Activated T-cell treated with anti-CD3 and anti-CD28 coated beads, Interleukin-2, amount 50 U/mL, for 72 hours (primary cell): ENCODE measurements at regions not wholly inside any gene's neighbourhood (a gene's known extent, or its start where the extent isn't known, plus 50 kb on each side); places are given as distances from the start of the nearest gene placed in this dataset.
"Not testable (repeated sequence)": the region's sequence is repeated elsewhere in the genome, so short reads cannot be mapped to it uniquely, and the experiment has no call there.

ENCODE experiments used
- ATAC-seq, 2 donors: fragments of 150-1000 bp; cut with Tn5 transposase; replicated peaks in 1 of 2; 2 replicates each; pipeline ENCODE4 v1.10.0; 2021; ENCODE audit warnings: moderate library complexity in 2 of 2, mild to moderate bottlenecking in 1 of 2
- DNase-seq, 2 donors: peaks; one replicate each; pipeline ENCODE4 v3.0.0; 2021 to 2022; ENCODE audit warnings: mixed read lengths in 1 of 2
- H3K27ac Mint-ChIP-seq: one replicate; pipeline ENCODE4 v1.8.0; 2022; ENCODE audit warnings: mild to moderate bottlenecking, moderate library complexity, mixed read lengths
- H3K27me3 Mint-ChIP-seq: one replicate; pipeline ENCODE4 v1.8.0; 2022; ENCODE audit warnings: low read depth, mixed read lengths
- H3K36me3 Mint-ChIP-seq, 2 donors: one replicate each; pipeline ENCODE4 v1.8.0; 2022; ENCODE audit warnings: mixed read lengths in 2 of 2, mild to moderate bottlenecking in 1 of 2; ENCODE audit not compliant: insufficient read depth in 2 of 2
- H3K4me1 Mint-ChIP-seq: one replicate; pipeline ENCODE4 v1.8.0; 2022; ENCODE audit warnings: low read depth, mixed read lengths
- H3K4me3 Mint-ChIP-seq, 2 donors: one replicate each; pipeline ENCODE4 v1.8.0; 2022; ENCODE audit warnings: mild to moderate bottlenecking in 2 of 2, mixed read lengths in 2 of 2, moderate library complexity in 2 of 2
- H3K9me3 Mint-ChIP-seq, 2 donors: one replicate each; pipeline ENCODE4 v1.8.0; 2022; ENCODE audit warnings: mixed read lengths in 2 of 2

- Mint-ChIP-seq H3K4me3 (no peak overlapping the region), H3K27me3 (peaks cover 6% of the 10 kb centered on the region), H3K9me3 (no peaks in the 10 kb centered on the region), H3K36me3 (no peaks in the 10 kb centered on the region), H3K4me1 (no peaks in the 10 kb centered on the region), H3K27ac (no peak overlapping the region)
- ATAC-seq (no peak), DNase-seq (no peak)
Measured at GRCh38 chr10:130933008-130933390, 378.5 kb downstream of the TCERG1L start.

DNA sequence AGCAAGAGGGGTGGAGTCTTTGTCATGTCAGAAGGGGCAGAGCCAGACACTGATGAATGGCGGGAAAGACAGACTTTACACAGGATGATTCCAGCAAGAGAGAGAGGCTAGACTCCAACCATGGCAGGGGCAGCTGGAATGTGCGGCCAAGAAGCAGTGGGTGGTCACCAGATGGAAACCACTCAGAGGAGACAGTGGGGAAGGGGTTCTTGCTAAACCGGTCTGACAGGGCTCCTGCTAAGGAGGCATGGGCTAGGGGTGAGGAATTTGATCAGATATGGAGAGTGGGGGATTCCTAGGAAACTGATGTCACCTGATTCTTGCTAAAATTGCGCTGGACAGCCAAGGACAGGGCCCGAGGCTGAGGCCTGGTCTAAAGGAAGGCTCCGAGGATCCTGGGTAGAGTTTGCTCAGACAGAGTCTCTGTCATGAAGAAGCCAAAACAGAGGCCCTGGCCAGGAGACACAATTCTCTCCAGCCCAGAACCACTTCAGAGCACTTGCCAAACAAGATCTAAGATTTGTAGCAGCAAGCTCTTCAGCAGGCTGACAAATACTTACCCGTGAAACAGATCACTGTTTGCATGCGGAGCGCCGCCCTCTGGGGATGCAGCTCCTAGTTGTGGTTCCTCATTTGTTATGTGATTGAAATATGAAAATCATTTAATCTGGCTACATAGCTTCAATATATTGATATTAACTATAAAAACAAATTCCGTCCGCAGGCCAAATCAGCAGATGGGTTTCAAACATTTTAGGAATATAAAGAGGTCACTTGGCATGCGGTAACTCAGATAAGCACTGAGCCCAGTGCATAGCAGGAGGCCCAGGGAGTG, 377.0 kb downstream of the TCERG1L start:
- no peak for DNase-seq
- Mint-ChIP-seq H3K36me3 (no peaks in the 10 kb centered on the region), H3K27ac (no peak overlapping the region), H3K4me1 (no peaks in the 10 kb centered on the region), H3K9me3 (no peaks in the 10 kb centered on the region), H3K27me3 (peaks cover 8% of the 10 kb centered on the region), H3K4me3 (no peak overlapping the region)
- ATAC-seq: no peak

- no peak for ATAC-seq
- H3K9me3 Mint-ChIP-seq: no peaks in the 10 kb centered on the region
- H3K36me3 Mint-ChIP-seq: no peaks in the 10 kb centered on the region
- no peak overlapping the region for H3K4me3 Mint-ChIP-seq
- peaks cover 8% of the 10 kb centered on the region for H3K27me3 Mint-ChIP-seq
- DNase-seq: no peak
- no peak overlapping the region for H3K27ac Mint-ChIP-seq
- no peaks in the 10 kb centered on the region for H3K4me1 Mint-ChIP-seq
Measured at GRCh38 chr10:130935128-130935439, 376.4 kb downstream of the TCERG1L start.

GRCh38 chr10:130935897-130936550, 375.5 kb downstream of the TCERG1L start:
- DNase-seq (no peak), ATAC-seq (no peak)
- Mint-ChIP-seq H3K36me3 (no peaks in the 10 kb centered on the region), H3K4me3 (no peak overlapping the region), H3K27ac (no peak overlapping the region), H3K4me1 (no peaks in the 10 kb centered on the region), H3K9me3 (no peaks in the 10 kb centered on the region), H3K27me3 (peaks cover 8% of the 10 kb centered on the region)

GRCh38 chr10:130936851-130937250, 374.7 kb downstream of the TCERG1L start:
- ATAC-seq (no peak), DNase-seq (no peak)
- H3K9me3 Mint-ChIP-seq: no peaks in the 10 kb centered on the region
- no peak overlapping the region for H3K4me3 Mint-ChIP-seq
- no peaks in the 10 kb centered on the region for H3K4me1 Mint-ChIP-seq
- H3K27ac Mint-ChIP-seq: no peak overlapping the region
- H3K27me3 Mint-ChIP-seq: peaks cover 8% of the 10 kb centered on the region
- H3K36me3 Mint-ChIP-seq: no peaks in the 10 kb centered on the region

DNA sequence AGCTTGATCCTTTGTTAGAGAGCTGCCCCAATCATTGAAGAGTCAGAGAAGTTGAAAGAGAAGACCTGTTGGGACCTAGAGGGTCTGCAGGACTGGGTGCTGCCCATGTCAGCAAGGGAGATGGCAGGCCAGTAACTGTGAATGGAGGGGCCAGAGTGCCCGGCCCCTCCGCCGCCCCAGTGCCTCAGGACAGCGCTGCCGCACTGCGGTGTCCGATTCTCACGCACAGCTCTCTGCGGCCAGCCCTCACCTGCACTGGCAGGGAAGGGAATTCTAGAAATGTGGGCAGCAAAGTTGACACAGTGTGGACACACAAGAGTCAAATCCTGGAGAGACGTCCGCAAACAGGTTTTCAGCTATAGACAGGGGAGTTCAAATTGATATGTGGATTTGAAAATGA, 373.5 kb downstream of the TCERG1L start:
- Mint-ChIP-seq H3K27ac (no peak overlapping the region), H3K9me3 (no peaks in the 10 kb centered on the region), H3K4me1 (no peaks in the 10 kb centered on the region), H3K4me3 (no peak overlapping the region), H3K36me3 (no peaks in the 10 kb centered on the region), H3K27me3 (peaks cover 8% of the 10 kb centered on the region)
- DNase-seq: no peak
- no peak for ATAC-seq

- H3K27me3 Mint-ChIP-seq, H3K27ac Mint-ChIP-seq, H3K36me3 Mint-ChIP-seq, H3K4me1 Mint-ChIP-seq, DNase-seq, H3K4me3 Mint-ChIP-seq, H3K9me3 Mint-ChIP-seq, ATAC-seq: not testable (repeated sequence)
Measured at GRCh38 chr10:130938891-130939290, 372.6 kb downstream of the TCERG1L start.

- H3K4me1 Mint-ChIP-seq: no peaks in the 10 kb centered on the region
- H3K9me3 Mint-ChIP-seq: no peaks in the 10 kb centered on the region
- DNase-seq (no peak), ATAC-seq (no peak)
- H3K27ac Mint-ChIP-seq: no peak overlapping the region
- H3K27me3 Mint-ChIP-seq: peaks cover 10% of the 10 kb centered on the region
- no peak overlapping the region for H3K4me3 Mint-ChIP-seq
- no peaks in the 10 kb centered on the region for H3K36me3 Mint-ChIP-seq
Measured at GRCh38 chr10:130941886-130942285, 369.6 kb downstream of the TCERG1L start.

DNA sequence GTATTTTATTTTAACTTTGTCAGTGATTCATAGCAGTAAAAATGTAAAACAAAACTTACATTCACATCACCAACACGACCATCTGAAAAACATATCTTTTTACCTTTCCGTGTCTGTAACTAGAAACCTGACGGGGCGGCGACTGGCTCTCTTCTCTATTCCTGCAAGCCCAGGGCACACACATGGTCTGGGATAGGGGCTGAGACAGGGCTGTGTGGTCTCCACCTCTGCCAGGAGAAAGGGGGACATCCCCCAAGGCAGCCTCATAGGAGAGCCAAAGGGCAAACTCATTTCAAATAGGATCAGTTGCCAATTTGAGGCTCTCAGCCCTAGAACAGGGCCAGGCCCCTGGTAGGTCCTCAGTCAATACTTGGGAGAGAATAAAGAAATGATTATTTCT, 359.4 kb downstream of the TCERG1L start:
- no peaks in the 10 kb centered on the region for H3K4me1 Mint-ChIP-seq
- ATAC-seq: no peak
- no peaks in the 10 kb centered on the region for H3K36me3 Mint-ChIP-seq
- H3K9me3 Mint-ChIP-seq: no peaks in the 10 kb centered on the region
- no peak for DNase-seq
- H3K4me3 Mint-ChIP-seq: no peak overlapping the region
- peaks cover 11% of the 10 kb centered on the region for H3K27me3 Mint-ChIP-seq
- H3K27ac Mint-ChIP-seq: no peak overlapping the region

- Mint-ChIP-seq H3K4me1 (no peaks in the 10 kb centered on the region), H3K9me3 (no peaks in the 10 kb centered on the region), H3K4me3 (no peak overlapping the region), H3K36me3 (no peaks in the 10 kb centered on the region), H3K27ac (no peak overlapping the region), H3K27me3 (no peaks in the 10 kb centered on the region)
- ATAC-seq: no peak
- no peak for DNase-seq
Measured at GRCh38 chr10:130954326-130954905, 357.1 kb downstream of the TCERG1L start.

- H3K27ac Mint-ChIP-seq: no peak overlapping the region
Measured at GRCh38 chr10:130956251-130956650, 355.3 kb downstream of the TCERG1L start.

GRCh38 chr10:130957423-130957822, 354.1 kb downstream of the TCERG1L start:
- Mint-ChIP-seq H3K27ac (no peak overlapping the region), H3K27me3 (no peaks in the 10 kb centered on the region)

More at GRCh38 chr10:130956251-130956650, 355.3 kb downstream of the TCERG1L start:
- Mint-ChIP-seq H3K4me3 (no peak overlapping the region), H3K4me1 (no peaks in the 10 kb centered on the region), H3K36me3 (no peaks in the 10 kb centered on the region), H3K9me3 (no peaks in the 10 kb centered on the region), H3K27me3 (no peaks in the 10 kb centered on the region)
- DNase-seq (no peak), ATAC-seq (no peak)

DNA sequence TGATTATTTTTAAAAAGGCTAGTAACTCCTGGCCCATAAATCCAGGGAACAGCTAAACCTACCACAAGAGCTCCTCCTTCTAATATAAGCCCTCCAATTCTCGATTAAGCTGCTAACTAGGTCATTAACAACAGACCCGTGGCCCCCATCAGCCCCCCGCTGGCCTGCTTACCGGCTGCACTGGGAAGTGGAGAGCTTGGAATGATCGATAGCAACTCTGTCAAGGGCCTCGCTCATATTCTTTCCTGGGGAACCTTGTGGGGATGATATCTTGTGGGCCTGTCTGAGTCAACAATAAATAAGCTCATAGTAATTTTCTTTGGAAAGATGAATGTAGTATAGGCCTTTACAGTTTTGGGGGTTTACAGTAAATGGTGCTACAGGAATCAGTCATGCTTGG, 353.5 kb downstream of the TCERG1L start:
- no peak overlapping the region for H3K27ac Mint-ChIP-seq
- no peaks in the 10 kb centered on the region for H3K9me3 Mint-ChIP-seq
- no peak overlapping the region for H3K4me3 Mint-ChIP-seq
- no peak for ATAC-seq
- DNase-seq: no peak
- no peaks in the 10 kb centered on the region for H3K27me3 Mint-ChIP-seq
- H3K4me1 Mint-ChIP-seq: no peaks in the 10 kb centered on the region
- no peaks in the 10 kb centered on the region for H3K36me3 Mint-ChIP-seq

More at GRCh38 chr10:130957423-130957822, 354.1 kb downstream of the TCERG1L start:
- Mint-ChIP-seq H3K9me3 (no peaks in the 10 kb centered on the region), H3K4me1 (no peaks in the 10 kb centered on the region), H3K36me3 (no peaks in the 10 kb centered on the region), H3K4me3 (no peak overlapping the region)
- DNase-seq (no peak), ATAC-seq (no peak)
